ENCODE measurements at regions not wholly inside any gene's neighbourhood (a gene's known extent, or its start where the extent isn't known, plus 50 kb on each side); places are given as distances from the start of the nearest gene placed in this dataset.
A peak's percentile ranks its signal among the peaks of the same experiment; 100 is the strongest.

GRCh38 chr18:6627645-6628044, 101.9 kb upstream of the ARHGAP28 start:
- DNase-seq: no peak
- Histone ChIP-seq H3K36me3 (no peaks in the 10 kb centered on the region), H3K4me1 (peaks cover 39% of the 10 kb centered on the region), H3K27ac (no peak overlapping the region), H3K9me3 (no peaks in the 10 kb centered on the region), H3K27me3 (no peaks in the 10 kb centered on the region), H3K4me3 (no peak overlapping the region)
- intact Hi-C loops (cut with DNase I): no loop called here
- TF ChIP-seq CTCF (IDR thresholded peaks at IDR 0.05): no peak
- no peak for ATAC-seq

- Histone ChIP-seq H3K4me1 (peaks cover 39% of the 10 kb centered on the region), H3K27me3 (no peaks in the 10 kb centered on the region), H3K36me3 (no peaks in the 10 kb centered on the region), H3K9me3 (no peaks in the 10 kb centered on the region), H3K27ac (no peak overlapping the region), H3K4me3 (no peak overlapping the region)
- ATAC-seq (peak; percentile 61), DNase-seq (no peak)
- TF ChIP-seq CTCF (IDR thresholded peaks at IDR 0.05): no peak
- intact Hi-C loops (cut with DNase I): no loop called here
These were observed 101.3 kb upstream of the ARHGAP28 start for GRCh38 chr18:6628187-6628586.

GRCh38 chr18:6629635-6630140, 99.8 kb upstream of the ARHGAP28 start:
- no peaks in the 10 kb centered on the region for H3K36me3 ChIP-seq
- H3K27ac ChIP-seq: no peak overlapping the region
- no peak for TF ChIP-seq CTCF (IDR thresholded peaks at IDR 0.05)
- no peak overlapping the region for H3K4me3 ChIP-seq
- intact Hi-C loops (cut with DNase I): no loop called here
- H3K9me3 ChIP-seq: no peaks in the 10 kb centered on the region
- H3K27me3 ChIP-seq: no peaks in the 10 kb centered on the region
- no peak for DNase-seq
- ATAC-seq: no peak
- H3K4me1 ChIP-seq: peaks cover 33% of the 10 kb centered on the region

GRCh38 chr18:6633310-6633709, 96.2 kb upstream of the ARHGAP28 start:
- no peak for TF ChIP-seq CTCF (IDR thresholded peaks at IDR 0.05)
- peaks cover under 1% of the 10 kb centered on the region for H3K4me1 ChIP-seq
- H3K4me3 ChIP-seq: no peak overlapping the region
- ATAC-seq (no peak), DNase-seq (no peak)
- intact Hi-C loops (cut with DNase I): no loop called here
- H3K27me3 ChIP-seq: no peaks in the 10 kb centered on the region
- no peak overlapping the region for H3K27ac ChIP-seq
- no peaks in the 10 kb centered on the region for H3K36me3 ChIP-seq
- no peaks in the 10 kb centered on the region for H3K9me3 ChIP-seq

- no peak overlapping the region for H3K27ac ChIP-seq
- H3K27me3 ChIP-seq: no peaks in the 10 kb centered on the region
- no peak for ATAC-seq
- DNase-seq: no peak
- intact Hi-C loops (cut with DNase I): no loop called here
- H3K9me3 ChIP-seq: no peaks in the 10 kb centered on the region
- TF ChIP-seq CTCF (IDR thresholded peaks at IDR 0.05): no peak
- no peak overlapping the region for H3K4me3 ChIP-seq
- H3K4me1 ChIP-seq: no peaks in the 10 kb centered on the region
- H3K36me3 ChIP-seq: no peaks in the 10 kb centered on the region
These were observed 93.4 kb upstream of the ARHGAP28 start for GRCh38 chr18:6636091-6636490.

GRCh38 chr18:6638447-6638846, 91.1 kb upstream of the ARHGAP28 start:
- TF ChIP-seq CTCF (IDR thresholded peaks at IDR 0.05): no peak
- intact Hi-C loops (cut with DNase I): no loop called here
- no peak overlapping the region for H3K27ac ChIP-seq
- no peaks in the 10 kb centered on the region for H3K9me3 ChIP-seq
- ATAC-seq: no peak
- no peaks in the 10 kb centered on the region for H3K36me3 ChIP-seq
- DNase-seq: no peak
- no peak overlapping the region for H3K4me3 ChIP-seq
- no peaks in the 10 kb centered on the region for H3K27me3 ChIP-seq
- H3K4me1 ChIP-seq: no peaks in the 10 kb centered on the region
